GM19023 (cell line): ENCODE measurements at regions not wholly inside any gene's neighbourhood (a gene's known extent, or its start where the extent isn't known, plus 50 kb on each side); places are given as distances from the start of the nearest gene placed in this dataset.

Source experiments
- ATAC-seq: cut with Tn5 transposase; IDR thresholded peaks from one replicate; pipeline ENCODE4 v1.9.1; 2021; ENCODE audit warnings: mild to moderate bottlenecking, moderate library complexity; ENCODE audit not compliant: unreplicated experiment

DNA sequence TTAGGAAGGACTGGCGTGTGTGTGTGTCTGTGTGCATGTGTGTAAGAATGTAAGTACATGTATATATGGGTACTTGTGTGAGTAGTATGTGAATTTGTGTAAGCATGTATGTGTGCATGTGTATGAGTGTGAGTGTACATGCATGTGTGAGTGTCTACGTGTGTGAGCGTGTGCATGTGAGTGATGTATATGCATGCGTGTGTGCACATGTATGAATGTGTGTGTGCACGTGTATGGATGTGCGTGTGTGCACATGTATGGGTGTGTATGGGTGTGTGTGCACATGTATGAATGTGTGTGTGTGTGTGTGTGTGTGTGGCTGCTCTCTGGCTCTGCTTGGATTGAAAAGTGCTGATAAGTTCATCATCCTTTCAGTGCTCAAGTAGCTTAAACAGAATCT is 154.5 kb downstream of the TENT4A start:
- no peak for ATAC-seq

DNA sequence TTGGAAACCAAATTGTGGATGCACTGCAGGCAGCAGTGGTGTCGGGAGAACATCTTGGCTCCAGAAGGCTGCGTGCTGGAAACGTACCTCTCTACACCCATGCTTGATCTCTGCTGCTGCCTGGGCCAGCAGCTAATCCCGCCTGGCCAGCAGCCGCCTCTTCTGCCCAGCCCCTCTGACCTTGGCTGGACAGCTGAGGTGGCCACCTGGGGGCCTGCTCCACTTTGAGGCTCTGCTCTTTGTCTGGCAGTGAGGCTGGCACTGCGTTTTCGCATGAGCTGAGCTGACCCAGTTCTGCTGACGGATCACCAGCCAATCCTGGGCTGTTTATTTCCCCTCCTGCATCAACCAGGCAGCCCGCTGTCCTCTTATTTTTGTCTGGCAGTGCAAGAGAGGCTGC is 154.9 kb downstream of the TENT4A start:
- ATAC-seq: no peak

DNA sequence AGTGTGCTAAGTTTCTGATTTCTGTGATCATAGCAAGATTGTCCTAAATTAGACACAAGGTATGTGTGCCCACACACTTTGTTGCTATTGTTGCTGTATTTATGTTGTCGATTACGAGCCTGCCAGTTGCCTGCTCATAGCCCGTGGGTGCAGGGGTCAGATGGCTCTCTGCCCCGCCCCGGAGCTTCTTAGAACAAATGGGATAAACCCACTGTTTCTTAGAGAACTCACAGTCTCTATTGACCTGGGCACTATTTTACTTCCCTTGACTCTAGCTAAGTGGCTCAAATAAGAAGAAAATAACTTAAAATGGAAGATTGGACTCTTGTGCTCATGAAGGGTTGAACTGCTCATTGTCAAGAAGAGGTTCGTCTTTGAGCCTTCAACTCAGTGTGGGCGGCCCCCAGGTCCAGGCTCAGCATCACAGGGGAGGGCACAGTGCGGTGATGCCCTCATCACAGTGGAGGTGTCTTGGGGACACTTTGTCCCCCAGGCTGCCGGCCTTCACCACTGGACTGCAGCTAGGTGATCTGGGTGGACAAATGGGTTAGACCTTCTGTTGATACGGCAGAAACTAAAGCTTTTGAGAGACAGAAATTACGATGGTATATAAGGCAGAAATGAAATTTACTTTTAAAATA is 155.5 kb downstream of the TENT4A start:
- no peak for ATAC-seq

- no peak for ATAC-seq
Observed at GRCh38 chr5:6869677-6870076, 156.4 kb downstream of the TENT4A start.

GRCh38 chr5:6872441-6873160 is 159.4 kb downstream of the TENT4A start:
- ATAC-seq: no peak

- no peak for ATAC-seq
Observed at GRCh38 chr5:6873359-6873758, 160.1 kb downstream of the TENT4A start.

GRCh38 chr5:6875376-6875775 is 162.1 kb downstream of the TENT4A start:
- ATAC-seq: no peak

DNA sequence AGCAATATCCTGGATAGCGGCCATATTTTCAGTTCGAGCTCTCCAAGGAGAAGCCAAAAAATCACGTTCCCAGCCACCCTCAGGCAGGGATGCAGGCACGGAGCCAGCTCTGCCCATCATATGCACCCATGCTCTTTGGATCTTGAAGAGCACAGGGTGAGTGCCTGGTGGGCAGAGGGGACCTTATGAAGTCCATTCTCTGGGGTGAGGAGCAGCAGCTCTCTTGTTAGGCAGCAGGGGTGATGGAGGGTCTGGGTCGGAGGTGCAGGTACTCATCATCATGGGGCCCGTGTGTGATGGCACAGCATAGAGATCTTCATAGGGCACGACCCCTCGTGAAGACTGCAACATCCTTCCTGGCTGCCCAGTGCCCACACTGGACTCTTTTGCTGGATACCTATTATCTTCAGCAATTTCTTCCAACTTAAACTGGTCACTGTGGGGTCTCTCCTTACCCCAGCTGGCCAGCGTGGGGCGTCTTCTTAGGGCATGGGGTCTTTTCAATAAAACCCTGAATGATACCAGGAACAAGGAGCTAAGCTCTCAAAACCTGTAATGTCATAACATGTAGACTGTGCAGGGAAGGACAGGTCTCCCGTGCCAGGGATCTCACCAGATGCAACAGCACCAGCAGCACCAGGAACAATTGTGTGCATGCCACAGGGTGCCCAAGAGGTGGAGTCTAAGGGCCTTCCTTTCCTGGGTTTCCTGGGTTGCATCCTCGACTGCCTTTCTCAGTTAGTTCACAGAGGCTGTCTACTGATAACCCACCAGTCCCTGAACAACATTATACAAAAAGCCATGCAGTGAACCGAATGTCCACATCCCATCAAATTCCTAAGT is 165.0 kb downstream of the TENT4A start:
- no peak for ATAC-seq

- ATAC-seq: no peak
Observed at GRCh38 chr5:6885581-6885980, 172.3 kb downstream of the TENT4A start.

DNA sequence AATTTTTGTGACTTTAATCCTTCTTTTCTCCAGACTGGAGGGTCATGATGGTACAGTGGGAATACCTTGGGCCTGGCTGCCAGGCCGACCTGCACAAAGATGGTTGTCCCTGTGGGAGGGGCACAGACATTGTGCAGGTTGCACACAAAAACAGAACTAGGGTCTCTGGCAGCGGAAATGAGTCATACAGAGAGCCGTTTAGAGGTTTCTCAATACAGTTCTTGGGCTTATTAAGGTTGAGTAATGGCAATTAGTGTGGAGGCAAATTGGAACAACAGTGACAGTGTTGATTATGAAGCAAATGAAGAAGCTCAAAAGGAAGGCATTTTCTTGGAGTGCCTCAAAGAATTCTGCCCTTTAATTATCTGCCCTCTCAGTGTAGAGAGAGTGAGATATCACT is 173.6 kb downstream of the TENT4A start:
- ATAC-seq: no peak

DNA sequence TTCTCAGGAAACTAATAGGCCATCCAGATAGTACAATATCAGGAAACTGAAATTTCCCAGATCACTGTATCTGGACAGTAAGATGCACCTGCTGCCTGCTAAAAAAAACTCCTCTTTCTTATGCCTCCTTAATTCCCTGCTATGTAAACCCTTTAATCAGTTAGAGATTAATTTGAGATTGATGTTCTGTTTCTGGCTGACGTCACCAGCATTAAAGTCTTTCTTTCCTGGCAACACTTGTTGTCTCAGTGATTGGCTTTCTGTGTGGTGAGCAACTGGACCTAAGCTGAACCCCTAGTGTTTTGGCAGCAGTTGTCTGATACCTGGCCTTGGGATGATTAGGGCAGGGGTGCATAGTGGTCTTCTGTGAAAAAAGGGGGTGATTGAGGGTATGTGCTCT is 175.8 kb downstream of the TENT4A start:
- ATAC-seq: no peak

- no peak for ATAC-seq
Observed at GRCh38 chr5:6899221-6899620, 186.0 kb downstream of the TENT4A start.

DNA sequence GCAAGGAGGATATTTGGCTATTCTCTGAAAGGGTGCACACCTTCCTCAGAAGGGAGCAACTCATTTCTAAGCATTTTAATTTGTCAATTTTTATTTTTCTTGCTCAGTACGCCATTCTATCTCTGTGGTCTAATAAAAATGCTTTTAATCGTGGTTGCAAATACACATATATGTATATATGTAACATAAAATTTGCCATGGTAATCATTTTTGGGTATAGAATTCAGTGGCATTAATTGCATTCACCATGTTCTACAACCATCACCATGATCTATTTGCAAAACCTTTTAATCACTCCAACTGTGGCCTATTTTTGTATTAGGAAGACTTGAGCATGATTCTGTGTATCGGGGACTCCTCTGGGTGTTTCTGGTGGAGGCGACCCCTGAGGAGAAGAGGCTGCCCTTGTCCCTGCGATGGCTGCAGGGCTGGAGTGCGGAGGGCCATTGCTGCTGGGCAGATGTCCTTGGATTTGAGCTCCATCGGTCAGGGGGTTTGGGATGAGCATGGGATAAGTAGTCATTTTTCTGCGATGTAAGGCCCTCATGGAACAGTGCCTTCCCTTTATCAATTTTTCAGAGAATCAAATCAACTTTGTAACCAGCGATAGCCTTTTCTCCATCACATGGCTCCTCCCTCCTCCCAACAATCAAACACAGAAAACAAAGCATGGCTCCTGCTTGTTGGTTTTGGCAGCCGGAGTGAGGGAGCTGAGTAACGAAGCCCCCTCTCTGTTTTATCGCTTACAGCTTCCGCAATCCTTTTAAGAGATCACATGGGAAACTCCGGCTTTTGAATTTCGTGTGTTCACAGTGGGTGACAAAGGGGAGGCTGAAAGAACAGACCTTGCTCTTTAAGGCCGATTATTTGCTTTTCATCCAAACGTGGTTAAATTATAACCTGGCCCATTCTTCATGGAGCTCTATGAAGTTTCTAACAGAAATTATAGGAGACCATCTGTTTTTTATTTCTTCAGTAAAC is 187.3 kb downstream of the TENT4A start:
- no peak for ATAC-seq

DNA sequence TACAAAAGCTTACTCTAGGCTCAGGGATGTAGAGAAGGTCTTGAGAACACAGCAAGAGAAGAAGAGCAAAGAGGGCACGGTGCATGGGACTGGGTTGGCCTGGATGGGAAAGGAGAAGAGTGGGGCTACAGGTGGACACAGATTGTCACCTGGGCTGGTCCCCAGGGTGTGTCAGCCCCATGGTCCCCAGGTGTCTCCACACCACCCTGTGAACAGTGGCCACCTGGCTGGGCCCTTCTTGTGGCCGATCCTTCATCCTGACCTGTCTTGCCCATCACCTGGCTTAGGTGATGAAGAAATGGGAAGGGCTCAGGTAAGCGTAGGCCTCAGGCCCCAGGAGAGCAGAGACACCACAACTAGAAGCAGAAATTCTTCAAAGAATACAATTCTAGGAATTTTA is 188.9 kb downstream of the TENT4A start:
- ATAC-seq: no peak

DNA sequence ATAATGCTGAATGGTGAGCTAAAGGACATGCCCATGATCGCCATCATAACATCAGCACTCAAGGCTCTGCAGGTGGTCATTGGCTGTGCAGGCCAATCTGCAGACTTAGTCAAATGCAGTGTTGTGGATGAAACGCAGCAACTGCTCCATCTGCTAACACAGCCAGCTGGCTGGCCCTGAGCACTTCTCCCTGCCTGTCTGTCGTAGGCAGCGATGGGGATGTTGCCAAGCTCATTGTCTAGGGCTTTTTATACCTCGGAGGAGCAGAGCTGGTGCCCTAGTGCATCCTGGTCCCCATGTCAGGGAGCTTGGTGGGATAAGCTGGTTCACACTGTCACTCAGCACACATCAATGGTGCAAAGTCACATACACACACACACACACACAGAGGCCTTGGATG is 189.4 kb downstream of the TENT4A start:
- ATAC-seq: no peak

DNA sequence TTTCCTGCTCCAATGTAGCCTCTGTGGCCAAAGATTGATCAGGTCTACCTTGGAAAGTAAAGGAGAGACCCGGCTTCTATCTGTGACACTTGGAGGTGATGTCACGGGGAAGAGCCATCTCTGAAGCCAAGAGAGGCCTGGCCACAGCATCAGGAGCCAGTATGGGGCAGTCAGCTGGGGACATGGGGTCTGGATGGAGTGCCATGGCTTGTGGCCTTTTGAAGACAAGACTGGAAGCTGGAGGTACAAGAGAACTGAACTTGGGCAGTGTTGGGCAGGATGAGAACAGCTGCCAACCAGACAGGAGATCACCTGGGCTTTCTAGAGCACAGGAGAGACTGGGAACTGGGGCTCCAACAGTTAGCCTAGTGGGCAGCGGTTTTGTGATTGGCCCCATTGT is 190.7 kb downstream of the TENT4A start:
- ATAC-seq: no peak

DNA sequence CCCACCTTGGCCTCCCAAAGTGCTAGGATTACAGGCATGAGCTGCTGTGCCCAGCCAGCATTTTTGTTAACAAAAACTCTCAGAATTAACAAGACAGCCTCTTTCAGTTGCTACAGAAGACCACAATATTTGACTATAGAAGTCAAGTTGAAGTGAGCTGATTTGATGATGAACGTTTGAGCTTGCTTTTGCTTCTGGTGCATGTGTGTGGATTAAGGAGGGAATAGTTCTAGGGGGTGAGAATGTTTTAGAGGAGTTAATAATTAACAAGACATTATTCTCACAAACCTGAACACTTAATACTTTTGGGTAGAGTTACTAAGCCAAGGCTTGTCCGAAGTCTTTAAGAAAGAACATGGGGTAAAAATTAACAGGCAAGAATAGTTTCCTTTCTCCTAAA is 191.6 kb downstream of the TENT4A start:
- ATAC-seq: no peak

- ATAC-seq: no peak
Observed at GRCh38 chr5:6905423-6905822, 192.2 kb downstream of the TENT4A start.

GRCh38 chr5:6905883-6906282 is 192.7 kb downstream of the TENT4A start:
- no peak for ATAC-seq

GRCh38 chr5:6907320-6907918 is 194.2 kb downstream of the TENT4A start:
- ATAC-seq: no peak
